Loucy (cell line): ENCODE measurements at regions not wholly inside any gene's neighbourhood (a gene's known extent, or its start where the extent isn't known, plus 50 kb on each side); places are given as distances from the start of the nearest gene placed in this dataset.

Source experiments
- H2AFZ ChIP-seq: fragments of 200-600 bp; sonication (generic); 2 replicates; pipeline ENCODE4 v1.6.0; 2016; ENCODE audit warnings: antibody characterized with exemption, mild to moderate bottlenecking, low read length, moderate library complexity
- H3F3A ChIP-seq: fragments of 200-600 bp; 2 replicates; pipeline ENCODE4 v1.6.0; 2016; ENCODE audit warnings: antibody characterized with exemption, low read depth, mild to moderate bottlenecking
- H3K27me3 ChIP-seq: fragments of 200-600 bp; sonication (generic); 2 replicates; pipeline ENCODE4 v1.6.1; 2014; ENCODE audit warnings: low read length, mild to moderate bottlenecking; ENCODE audit not compliant: insufficient read depth, poor library complexity, severe bottlenecking
- H3K36me3 ChIP-seq: fragments of 200-600 bp; sonication (generic); 2 replicates; pipeline ENCODE4 v1.6.1; 2016; ENCODE audit warnings: low read length; ENCODE audit not compliant: insufficient read depth
- H3K4me1 ChIP-seq: fragments of 200-600 bp; sonication (generic); 2 replicates; pipeline ENCODE4 v1.5.1; 2014; ENCODE audit warnings: low read length, mild to moderate bottlenecking; ENCODE audit not compliant: insufficient read depth, poor library complexity, severe bottlenecking
- H3K4me2 ChIP-seq: fragments of 200-600 bp; sonication (generic); 2 replicates; pipeline ENCODE4 v1.6.0; 2014; ENCODE audit warnings: antibody characterized with exemption, low read length, low read depth, mild to moderate bottlenecking; ENCODE audit not compliant: poor library complexity, severe bottlenecking
- H3K4me3 ChIP-seq: fragments of 200-600 bp; sonication (generic); 2 replicates; pipeline ENCODE4 v1.5.1; 2014; ENCODE audit warnings: low read length, mild to moderate bottlenecking, mixed read lengths; ENCODE audit not compliant: poor library complexity, severe bottlenecking
- H3K79me2 ChIP-seq: fragments of 200-600 bp; sonication (generic); 2 replicates; pipeline ENCODE4 v1.6.1; 2014; ENCODE audit warnings: low read length; ENCODE audit not compliant: insufficient read depth
- H3K9ac ChIP-seq: fragments of 200-600 bp; sonication (generic); 2 replicates; pipeline ENCODE4 v1.6.0; 2014; ENCODE audit warnings: mild to moderate bottlenecking, low read depth, low read length, moderate library complexity; ENCODE audit not compliant: poor library complexity, severe bottlenecking
- H3K9me2 ChIP-seq: fragments of 200-600 bp; sonication (generic); replicated peaks from 2 replicates; pipeline ENCODE4 v1.6.1; 2016; ENCODE audit warnings: low read depth, low read length, mixed read lengths
- H3K9me3 ChIP-seq: fragments of 200-600 bp; sonication (generic); 2 replicates; pipeline ENCODE4 v1.6.1; 2014; ENCODE audit warnings: mild to moderate bottlenecking, antibody characterized with exemption, low read length, low read depth; ENCODE audit not compliant: insufficient read depth
- H4K20me1 ChIP-seq: fragments of 200-600 bp; sonication (generic); 2 replicates; pipeline ENCODE4 v1.6.0; 2014; ENCODE audit warnings: antibody characterized with exemption, low read length, mild to moderate bottlenecking; ENCODE audit not compliant: insufficient read depth, poor library complexity, severe bottlenecking
- EZH2phosphoT487 ChIP-seq: fragments of 200-600 bp; IDR thresholded peaks from 2 replicates; pipeline ENCODE4 v1.6.1; 2018; ENCODE audit warnings: antibody characterized with exemption, mild to moderate bottlenecking, moderate library complexity, borderline replicate concordance
- TF ChIP-seq, protein P1 (sequence below): fragments of 200-600 bp; sonication (generic); conservative IDR thresholded peaks from 2 replicates; pipeline ENCODE4 v1.5.1; 2014; ENCODE audit warnings: mild to moderate bottlenecking, antibody characterized with exemption, low read length

DNA sequence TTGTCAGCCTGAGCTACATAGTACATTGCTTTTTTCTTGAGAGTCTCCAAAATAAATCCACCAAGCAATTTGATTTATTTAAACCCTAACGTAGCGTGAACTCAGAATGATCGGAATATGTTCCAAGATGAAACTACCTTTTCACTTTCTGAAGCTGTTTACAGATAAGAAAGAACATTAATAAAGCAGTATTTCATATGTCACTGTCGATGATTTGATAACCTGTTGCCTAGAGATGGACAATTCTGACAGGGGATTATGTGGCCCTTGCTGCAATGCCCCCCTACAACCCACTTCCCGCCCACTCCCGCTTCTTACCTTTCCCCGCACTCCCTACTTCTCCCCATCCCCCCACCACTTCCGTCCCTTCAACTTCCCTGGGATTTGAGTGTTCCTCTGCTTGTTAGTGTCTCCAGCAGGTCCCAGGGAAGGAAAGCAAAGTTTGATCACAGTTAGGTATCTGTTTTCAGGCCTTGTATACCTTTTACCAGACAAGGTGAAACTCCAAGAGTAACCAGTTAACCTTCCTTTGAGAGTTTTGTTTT is 229.2 kb upstream of the HMGA2 start:
- H3K9me3 ChIP-seq = no peaks in the 10 kb centered on the region
- no peak overlapping the region for H2AFZ ChIP-seq
- no peak overlapping the region for H3K4me3 ChIP-seq
- no peaks in the 10 kb centered on the region for H3K27me3 ChIP-seq
- TF ChIP-seq EZH2phosphoT487 = no peak
- TF ChIP-seq, protein P1, sequence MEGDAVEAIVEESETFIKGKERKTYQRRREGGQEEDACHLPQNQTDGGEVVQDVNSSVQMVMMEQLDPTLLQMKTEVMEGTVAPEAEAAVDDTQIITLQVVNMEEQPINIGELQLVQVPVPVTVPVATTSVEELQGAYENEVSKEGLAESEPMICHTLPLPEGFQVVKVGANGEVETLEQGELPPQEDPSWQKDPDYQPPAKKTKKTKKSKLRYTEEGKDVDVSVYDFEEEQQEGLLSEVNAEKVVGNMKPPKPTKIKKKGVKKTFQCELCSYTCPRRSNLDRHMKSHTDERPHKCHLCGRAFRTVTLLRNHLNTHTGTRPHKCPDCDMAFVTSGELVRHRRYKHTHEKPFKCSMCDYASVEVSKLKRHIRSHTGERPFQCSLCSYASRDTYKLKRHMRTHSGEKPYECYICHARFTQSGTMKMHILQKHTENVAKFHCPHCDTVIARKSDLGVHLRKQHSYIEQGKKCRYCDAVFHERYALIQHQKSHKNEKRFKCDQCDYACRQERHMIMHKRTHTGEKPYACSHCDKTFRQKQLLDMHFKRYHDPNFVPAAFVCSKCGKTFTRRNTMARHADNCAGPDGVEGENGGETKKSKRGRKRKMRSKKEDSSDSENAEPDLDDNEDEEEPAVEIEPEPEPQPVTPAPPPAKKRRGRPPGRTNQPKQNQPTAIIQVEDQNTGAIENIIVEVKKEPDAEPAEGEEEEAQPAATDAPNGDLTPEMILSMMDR = no peak
- H3K4me1 ChIP-seq = no peaks in the 10 kb centered on the region
- no peak overlapping the region for H3K9ac ChIP-seq
- no peaks in the 10 kb centered on the region for H3K79me2 ChIP-seq
- no peaks in the 10 kb centered on the region for H3K36me3 ChIP-seq
- no peaks in the 10 kb centered on the region for H3F3A ChIP-seq
- no peak overlapping the region for H3K4me2 ChIP-seq
- H3K9me2 ChIP-seq = no peaks in the 10 kb centered on the region
- H4K20me1 ChIP-seq = no peaks in the 10 kb centered on the region

DNA sequence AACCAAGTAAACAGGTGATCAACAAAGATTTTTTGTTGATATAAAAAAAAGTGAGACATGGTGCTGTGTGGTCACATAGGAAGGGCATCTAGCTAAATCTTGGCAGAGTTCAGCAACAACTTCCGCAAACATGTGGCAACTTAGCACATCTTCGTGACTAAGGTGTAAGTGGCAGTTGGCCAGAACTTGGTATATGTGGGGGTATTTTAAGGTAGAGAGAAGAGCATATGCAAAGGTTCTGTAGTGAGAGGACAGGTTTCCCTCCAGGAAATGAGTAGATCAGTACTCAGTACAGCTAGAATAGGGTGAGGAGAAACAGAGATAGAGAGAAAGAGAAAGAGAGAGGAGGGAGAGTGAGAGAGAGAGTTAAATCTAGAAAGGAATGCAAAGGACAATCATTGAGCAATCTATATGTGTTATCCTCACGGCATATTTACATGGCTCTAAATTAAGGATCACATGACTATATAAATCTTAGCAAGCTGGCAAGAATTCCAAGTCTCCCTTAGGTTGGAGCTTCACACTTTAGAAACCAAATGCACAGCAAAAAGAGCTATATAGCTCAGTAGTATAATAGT is 227.7 kb upstream of the HMGA2 start:
- Histone ChIP-seq H2AFZ (no peak overlapping the region), H3K9ac (no peak overlapping the region), H3K4me2 (no peak overlapping the region), H4K20me1 (no peaks in the 10 kb centered on the region), H3K9me3 (no peaks in the 10 kb centered on the region), H3K79me2 (no peaks in the 10 kb centered on the region), H3K9me2 (no peaks in the 10 kb centered on the region), H3K36me3 (no peaks in the 10 kb centered on the region), H3K4me3 (no peak overlapping the region), H3F3A (no peaks in the 10 kb centered on the region), H3K27me3 (no peaks in the 10 kb centered on the region), H3K4me1 (no peaks in the 10 kb centered on the region)
- TF ChIP-seq EZH2phosphoT487 = no peak
- TF ChIP-seq, protein P1 = no peak

DNA sequence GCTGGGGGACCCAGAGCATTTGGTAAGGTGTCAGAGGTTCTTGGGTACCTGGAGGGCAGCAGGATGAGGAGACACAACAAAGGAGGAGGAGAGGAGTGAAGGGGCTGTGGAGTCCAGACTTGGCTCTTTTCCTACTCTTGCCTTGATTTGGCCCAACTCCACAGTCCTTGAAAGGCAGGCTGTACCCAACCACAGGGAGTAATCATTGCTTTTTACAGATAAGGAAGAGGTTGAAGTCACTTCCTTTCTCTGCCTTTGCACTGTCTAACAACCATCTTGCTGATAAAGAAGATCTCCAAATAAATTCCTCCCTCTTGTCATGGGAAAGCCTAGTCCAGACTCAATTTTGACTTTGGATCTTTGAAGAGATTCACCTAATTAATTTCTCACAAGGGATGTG is 226.8 kb upstream of the HMGA2 start:
- no peak overlapping the region for H3K4me3 ChIP-seq
- no peaks in the 10 kb centered on the region for H3K79me2 ChIP-seq
- H3K36me3 ChIP-seq = no peaks in the 10 kb centered on the region
- H3K9ac ChIP-seq = no peak overlapping the region
- H3K9me2 ChIP-seq = no peaks in the 10 kb centered on the region
- no peaks in the 10 kb centered on the region for H3F3A ChIP-seq
- no peaks in the 10 kb centered on the region for H3K4me1 ChIP-seq
- no peaks in the 10 kb centered on the region for H3K9me3 ChIP-seq
- no peaks in the 10 kb centered on the region for H4K20me1 ChIP-seq
- H3K4me2 ChIP-seq = no peak overlapping the region
- no peak for TF ChIP-seq EZH2phosphoT487
- TF ChIP-seq, protein P1 = no peak
- H2AFZ ChIP-seq = no peak overlapping the region
- no peaks in the 10 kb centered on the region for H3K27me3 ChIP-seq
